HG03558 (cell line): ENCODE measurements at regions not wholly inside any gene's neighbourhood (a gene's known extent, or its start where the extent isn't known, plus 50 kb on each side); places are given as distances from the start of the nearest gene placed in this dataset.
"Not testable (repeated sequence)": the region's sequence is repeated elsewhere in the genome, so short reads cannot be mapped to it uniquely, and the experiment has no call there.

Source experiments
- ATAC-seq: cut with Tn5 transposase; IDR thresholded peaks from one replicate; pipeline ENCODE4 v1.9.1; 2021; ENCODE audit warnings: moderate number of reproducible peaks; ENCODE audit not compliant: unreplicated experiment; ENCODE audit errors: extremely low read depth

GRCh38 chr21:17114045-17114444 is 398.8 kb upstream of the CXADR start:
- ATAC-seq, result no peak

- ATAC-seq, result no peak
These were observed 394.0 kb upstream of the CXADR start for GRCh38 chr21:17118638-17119384.

DNA sequence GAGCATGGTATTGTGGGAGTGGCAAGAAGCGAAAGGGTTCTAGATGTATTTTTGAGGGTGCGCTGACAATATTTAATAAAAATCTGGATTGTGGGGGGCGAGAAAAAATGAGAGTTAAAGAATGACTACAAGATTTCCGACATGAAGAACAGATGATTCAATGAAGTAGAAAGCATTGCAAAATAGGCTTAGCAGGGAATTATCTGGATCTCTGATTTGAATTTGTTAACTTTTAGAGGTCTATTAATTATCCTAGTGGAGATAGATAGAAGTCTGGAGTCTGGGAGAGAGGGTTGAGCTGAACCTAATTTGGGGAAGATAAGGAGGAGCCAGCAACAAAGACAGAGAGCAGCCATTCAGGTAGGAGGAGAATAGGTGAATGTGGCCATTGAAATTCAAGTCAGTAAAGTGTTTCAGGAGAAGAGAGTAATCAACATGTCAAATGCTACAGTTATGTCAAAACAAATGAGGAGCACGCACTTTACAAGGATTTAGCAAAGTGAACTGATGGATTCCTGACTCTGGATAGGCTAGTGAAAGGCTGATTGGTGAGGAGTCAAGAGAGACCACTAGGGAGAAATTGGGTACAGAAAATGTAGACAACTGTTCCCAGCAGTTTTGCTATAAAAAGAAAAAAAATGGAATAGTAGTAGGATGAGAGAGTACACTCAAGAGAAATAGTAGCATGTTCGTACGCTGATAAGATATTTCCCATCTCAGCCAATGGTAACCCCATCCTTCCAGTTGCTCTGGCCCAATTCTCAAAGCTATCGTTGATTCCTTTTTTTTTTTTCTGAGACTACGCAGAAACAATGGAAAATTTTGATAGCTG is 393.2 kb upstream of the CXADR start:
- no peak for ATAC-seq

DNA sequence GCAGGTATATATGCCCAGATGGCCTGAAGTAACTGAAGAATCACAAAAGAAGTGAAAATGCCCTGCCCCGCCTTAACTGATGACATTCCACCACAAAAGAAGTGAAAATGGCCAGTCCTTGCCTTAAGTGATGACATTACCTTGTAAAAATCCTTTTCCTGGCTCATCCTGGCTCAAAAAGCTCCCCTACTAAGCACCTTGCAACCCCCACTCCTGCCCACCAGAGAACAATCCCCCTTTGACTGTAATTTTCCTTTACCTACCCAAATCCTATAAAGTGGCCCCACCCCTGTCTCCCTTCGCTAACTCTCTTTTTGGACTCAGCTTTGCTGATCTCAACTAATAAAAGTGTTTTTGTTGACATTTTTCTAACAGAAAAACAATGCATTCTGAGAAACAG is 385.4 kb upstream of the CXADR start:
- ATAC-seq, result not testable (repeated sequence)

- no peak for ATAC-seq
These were observed 384.7 kb upstream of the CXADR start for GRCh38 chr21:17128132-17128531.

DNA sequence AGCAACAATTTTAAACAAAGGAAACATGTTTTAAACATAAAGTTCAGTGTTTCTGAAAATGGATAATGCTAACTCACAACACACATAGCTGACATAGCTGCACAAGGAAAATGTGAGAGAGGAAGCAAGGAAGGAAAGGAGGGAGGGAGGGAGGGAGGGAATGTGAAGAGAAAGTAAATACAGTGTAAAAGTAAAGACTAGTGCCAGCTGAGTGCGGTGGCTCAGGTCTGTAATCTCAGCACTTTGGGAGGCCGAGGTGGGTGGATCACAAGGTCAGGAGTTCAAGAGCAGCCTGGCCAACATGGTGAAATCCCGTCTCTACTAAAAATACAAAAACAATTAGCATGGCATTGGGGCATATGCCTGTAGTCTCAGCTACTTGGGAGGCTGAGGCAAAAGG is 373.7 kb upstream of the CXADR start:
- ATAC-seq, result not testable (repeated sequence)

- no peak for ATAC-seq
These were observed 373.1 kb upstream of the CXADR start for GRCh38 chr21:17139696-17140095.

- ATAC-seq, result no peak
These were observed 366.4 kb upstream of the CXADR start for GRCh38 chr21:17146426-17146825.

DNA sequence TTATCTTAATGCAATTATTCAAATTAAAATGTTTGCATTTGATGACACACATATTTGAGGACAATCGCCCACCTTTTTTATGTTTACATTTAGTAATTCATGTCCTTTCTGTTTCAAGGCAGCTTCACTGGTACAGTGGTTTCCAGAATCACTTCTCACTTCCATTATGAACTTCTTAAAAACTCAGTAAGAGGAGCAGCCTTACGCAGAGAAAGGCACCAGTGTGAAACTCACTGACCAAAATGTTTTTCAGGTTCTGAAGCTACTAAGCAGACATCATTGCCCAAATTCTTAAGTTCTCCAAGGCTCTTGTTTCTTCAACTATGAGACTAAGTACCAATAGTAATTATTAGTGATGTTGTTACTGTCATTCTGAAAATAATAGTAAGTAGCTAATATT is 353.1 kb upstream of the CXADR start:
- ATAC-seq, result no peak

DNA sequence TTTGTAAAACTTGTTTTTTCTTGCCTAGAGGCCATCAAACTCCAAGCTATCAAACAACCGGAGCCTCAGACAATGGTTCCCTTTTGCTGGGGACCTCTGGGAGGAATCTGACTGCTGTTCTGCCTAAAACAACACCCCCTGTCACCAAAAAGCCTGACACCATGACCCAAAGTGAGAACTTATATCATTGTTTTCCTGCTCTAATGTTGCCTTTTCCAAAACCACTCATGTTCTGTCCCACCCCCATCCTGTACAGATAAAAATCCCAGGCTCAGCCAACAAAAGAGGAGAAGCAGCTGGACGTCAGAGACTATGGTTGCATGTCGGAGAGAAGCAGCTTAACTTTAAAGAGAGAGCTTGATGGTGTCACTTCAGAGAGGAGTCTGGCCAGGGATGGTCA is 327.2 kb upstream of the CXADR start:
- ATAC-seq, result no peak

DNA sequence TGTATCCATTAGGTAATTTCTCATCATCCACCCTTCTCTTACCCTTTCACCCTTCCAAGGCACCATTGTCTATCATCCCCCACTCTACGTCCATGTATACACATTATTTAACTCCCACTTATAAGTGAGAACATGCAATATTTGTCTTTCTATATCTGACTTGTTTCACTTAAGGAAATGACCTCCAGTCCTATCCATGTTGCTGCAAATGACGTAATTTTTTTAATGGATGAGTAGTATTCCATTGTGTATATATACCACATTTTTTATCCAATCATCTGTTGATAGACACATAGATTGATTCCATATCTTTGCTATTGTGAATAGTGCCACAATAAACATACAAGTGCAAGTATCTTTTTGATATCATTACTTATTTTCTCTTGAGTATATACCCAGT is 322.9 kb upstream of the CXADR start:
- ATAC-seq, result no peak

DNA sequence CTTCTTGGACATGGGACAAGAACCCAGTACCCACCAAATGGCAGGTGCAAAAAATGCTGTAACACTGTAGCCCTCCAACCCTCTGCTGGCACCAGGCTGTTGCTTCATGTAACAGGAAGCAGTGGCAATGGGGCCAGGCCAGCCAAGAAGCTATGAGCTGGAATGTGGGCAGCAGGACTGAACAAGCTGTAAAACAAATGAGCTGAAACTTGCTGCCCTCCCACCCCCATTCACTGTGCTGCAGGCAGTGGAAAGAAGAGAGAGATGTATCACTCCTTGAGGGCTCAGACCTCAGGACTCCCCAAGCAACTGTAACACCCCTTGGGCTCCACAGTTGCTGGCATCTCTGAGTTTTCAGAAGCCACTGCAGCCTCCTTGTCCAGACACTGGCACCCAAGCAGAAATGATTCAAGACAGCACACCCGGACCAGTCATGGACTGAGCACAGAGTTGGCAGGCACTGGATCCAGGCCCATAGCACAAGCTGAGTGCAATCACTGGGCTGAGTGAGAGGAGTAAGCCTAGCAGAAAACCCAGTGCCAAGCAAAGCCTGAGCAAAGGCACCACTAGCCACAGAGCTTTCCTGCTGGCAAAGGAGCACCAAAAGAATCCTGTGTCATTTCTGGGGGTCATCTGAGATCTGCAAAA is 321.4 kb upstream of the CXADR start:
- ATAC-seq, result no peak

GRCh38 chr21:17195351-17195750 is 317.5 kb upstream of the CXADR start:
- ATAC-seq, result no peak

DNA sequence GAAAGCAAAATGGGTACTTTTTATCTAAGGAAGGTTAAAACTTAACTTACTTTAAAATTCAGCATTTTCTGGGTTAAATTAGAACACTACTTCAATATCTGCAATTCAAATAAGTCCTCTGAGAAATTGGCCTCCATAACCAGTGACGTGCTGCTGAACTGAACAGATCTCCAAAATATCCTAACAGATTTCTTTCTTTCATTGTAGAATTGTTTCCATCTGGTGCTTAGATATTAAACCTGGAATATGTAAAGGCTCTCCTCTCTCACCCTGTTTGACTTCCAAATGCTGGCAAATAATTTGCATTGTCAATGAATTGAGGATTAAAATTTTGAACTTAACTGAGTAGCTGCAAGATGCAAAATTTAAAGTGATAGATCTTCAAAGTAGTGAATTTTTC is 316.9 kb upstream of the CXADR start:
- no peak for ATAC-seq

DNA sequence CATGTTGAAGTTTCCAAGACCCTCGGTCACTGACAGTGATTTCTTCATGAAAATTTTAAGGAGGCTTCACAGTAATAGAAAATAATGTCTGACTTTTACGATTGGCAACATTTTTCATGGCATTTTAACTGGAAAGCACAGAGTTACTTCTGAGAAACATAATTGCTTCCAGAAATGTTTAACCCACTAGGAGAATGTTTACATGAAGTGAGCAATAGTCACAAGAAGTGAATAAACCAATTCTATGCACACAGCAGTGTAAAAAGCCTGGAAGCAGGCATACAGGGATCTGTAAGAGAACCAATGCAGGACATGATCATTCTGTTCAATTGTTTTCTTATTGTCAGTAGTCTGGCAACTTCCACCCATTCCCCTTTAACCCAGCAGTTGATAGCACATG is 316.2 kb upstream of the CXADR start:
- ATAC-seq, result no peak

GRCh38 chr21:17197996-17198395 is 314.8 kb upstream of the CXADR start:
- no peak for ATAC-seq

GRCh38 chr21:17200250-17200649 is 312.6 kb upstream of the CXADR start:
- ATAC-seq, result no peak

DNA sequence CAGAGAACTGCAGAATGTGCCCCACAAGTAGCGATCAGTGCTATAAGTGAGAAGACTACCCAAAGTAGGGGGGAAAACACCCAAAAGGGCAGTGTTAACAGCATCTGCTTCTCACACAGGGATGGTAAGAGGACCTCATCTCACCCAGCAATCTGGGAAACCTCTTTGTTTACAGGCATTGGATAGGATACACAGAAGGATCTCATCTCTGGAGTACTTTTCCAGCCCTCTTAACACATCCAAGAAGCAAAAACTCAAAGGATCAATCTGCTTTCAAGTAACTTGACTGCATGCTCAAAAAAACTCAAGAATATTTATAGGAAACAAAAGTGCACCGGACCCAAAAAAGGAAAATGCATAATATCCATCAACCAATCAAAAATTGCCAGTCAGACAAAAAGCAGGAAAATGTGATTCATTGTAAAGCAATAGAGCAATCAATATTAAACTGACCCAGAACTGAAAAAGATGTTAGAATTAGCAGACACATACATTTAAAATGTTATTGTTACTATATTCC is 311.0 kb upstream of the CXADR start:
- ATAC-seq, result no peak

GRCh38 chr21:17214801-17215200 is 298.0 kb upstream of the CXADR start:
- ATAC-seq, result no peak

GRCh38 chr21:17219050-17219449 is 293.8 kb upstream of the CXADR start:
- ATAC-seq, result not testable (repeated sequence)

DNA sequence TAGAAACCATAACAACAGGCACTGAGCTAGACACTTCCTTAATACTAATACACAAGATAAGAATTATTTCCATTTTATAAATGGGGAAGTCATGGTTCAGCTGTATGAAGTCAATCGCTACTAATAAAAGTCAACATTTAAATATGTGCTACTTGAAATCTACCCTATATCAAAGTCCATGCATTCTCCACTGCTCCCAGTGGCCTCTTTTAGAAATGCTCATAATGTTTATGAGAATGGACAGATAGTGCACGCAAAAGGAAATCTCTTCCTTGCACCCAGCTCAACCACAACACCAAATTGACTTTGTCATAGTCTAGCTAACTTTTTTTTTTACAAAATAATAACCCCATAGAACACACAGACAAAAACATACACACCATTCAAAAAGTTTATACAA is 281.7 kb upstream of the CXADR start:
- ATAC-seq, result no peak
